ENCODE measurements at regions not wholly inside any gene's neighbourhood (a gene's known extent, or its start where the extent isn't known, plus 50 kb on each side); places are given as distances from the start of the nearest gene placed in this dataset.
"Not testable (repeated sequence)": the region's sequence is repeated elsewhere in the genome, so short reads cannot be mapped to it uniquely, and the experiment has no call there.

DNA sequence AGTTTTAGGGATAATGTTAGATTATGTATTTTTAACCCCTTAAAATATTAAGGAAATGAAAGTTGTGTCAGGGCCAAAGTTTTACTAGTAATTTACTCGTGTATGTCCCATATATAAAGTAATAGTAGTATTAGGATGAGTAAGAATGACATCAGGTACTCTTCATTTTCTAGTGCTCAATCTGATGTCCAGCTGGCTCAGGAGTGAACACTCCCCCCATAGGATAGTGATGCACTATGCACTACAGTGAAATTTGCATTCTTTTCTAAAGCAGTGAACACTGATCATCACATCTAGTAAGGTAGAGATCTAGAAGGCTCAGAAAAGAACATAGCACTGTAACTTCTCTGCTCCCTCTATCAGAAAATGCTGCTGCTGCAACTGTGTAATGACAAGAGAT is 409.7 kb downstream of the GLUD2 start:
- no peak for DNase-seq

- no peak for DNase-seq
Observed at GRCh38 chrX:121479406-121479805, 432.0 kb downstream of the GLUD2 start.

- no peak for DNase-seq
Observed at GRCh38 chrX:121496966-121497365, 449.6 kb downstream of the GLUD2 start.

- no peak for DNase-seq
Observed at GRCh38 chrX:121504153-121504552, 456.7 kb downstream of the GLUD2 start.

GRCh38 chrX:121546317-121546716 is 498.9 kb downstream of the GLUD2 start:
- no peak for DNase-seq

- DNase-seq = no peak
Observed at GRCh38 chrX:121558886-121559285, 511.5 kb downstream of the GLUD2 start.

DNA sequence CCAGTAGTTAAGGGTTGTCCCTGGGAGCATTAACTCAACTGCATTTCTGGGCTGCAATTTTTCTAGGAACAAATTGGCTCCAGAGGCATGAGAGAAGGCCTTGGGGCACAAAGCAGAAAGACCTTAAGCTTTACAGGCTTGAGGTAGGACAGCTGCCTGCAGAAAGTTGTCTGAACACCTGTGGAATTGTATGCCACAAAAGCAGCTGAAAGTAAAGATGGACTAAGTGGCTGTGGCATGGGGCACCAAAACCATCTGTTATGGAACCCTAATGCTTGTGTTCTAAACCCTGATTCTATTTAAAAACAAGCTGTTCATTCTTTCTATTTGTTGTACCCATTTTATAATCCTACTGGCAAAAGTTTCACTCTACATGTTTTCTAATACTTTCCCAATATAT is 515.2 kb downstream of the GLUD2 start:
- DNase-seq = no peak

DNA sequence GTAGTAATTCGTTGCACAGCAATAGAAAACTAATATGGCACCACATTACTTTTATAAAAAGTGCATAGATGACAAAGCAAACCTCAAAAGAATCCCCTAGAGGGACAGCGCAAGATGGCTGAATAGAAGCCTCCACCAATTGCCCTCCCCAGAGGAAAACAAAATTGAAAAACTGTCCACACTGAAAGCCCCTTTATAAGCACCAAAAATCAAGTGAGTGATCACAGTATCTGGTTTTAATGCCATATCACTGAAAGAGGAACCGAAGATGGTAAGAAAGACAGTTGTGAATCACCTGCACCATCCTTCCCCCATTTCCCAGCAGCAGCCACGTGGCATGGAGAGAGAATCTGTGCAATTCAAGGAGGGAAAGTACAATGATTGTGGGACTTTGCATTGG is 522.2 kb downstream of the GLUD2 start:
- DNase-seq = no peak

GRCh38 chrX:121570072-121570841 is 522.8 kb downstream of the GLUD2 start:
- DNase-seq = no peak

DNA sequence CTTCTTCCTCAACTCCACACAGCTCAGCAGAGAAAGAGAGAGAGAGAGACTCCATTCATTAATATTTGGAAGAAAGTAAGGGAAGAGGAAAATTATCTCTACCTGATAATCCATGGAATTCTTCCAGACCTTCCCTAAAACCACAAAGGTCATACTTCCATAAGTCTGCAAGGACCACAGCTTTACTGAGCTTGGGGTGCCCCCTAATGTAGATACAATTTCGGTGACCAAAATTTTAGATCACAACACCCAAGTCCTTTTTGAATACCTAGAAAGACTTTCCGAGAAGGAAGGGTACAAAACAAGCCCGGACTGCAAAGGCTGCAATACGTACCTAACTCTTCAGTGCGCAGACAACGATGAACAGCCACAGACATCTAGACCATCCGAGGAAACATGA is 523.9 kb downstream of the GLUD2 start:
- no peak for DNase-seq

- DNase-seq = not testable (repeated sequence)
Observed at GRCh38 chrX:121574384-121574783, 527.0 kb downstream of the GLUD2 start.

DNA sequence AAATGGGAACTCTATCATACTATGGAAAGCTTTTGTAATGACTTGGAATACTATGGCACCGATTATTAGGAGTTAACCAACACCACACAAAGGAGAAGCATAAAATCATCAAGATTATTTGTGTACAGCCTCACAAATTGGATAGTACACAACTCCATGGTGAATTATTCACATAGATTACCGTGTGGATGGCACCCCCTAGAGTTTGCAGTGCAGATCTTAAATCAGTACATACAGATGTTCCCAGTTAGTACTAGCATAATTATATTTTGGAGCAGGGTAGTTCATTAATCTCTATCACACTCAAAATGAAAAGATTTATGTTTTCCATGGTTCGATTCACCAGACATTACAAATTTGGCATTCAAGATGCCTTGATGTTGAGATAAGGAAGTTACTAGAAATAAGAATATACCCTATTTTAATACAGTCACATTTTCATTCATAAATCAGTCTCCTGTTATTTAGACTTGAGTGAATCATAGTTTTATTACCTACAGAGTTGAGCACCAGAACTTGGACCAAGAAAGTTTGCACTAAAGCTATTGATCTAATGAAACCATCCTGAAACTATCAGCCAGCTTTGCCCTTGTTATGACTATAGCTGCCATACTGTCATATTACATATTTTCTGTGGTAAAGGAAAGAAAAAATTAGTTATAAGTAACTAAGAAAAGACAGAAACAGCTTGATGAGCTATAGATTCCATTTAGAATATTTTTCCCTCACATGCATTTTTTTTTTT is 531.8 kb downstream of the GLUD2 start:
- DNase-seq = no peak

DNA sequence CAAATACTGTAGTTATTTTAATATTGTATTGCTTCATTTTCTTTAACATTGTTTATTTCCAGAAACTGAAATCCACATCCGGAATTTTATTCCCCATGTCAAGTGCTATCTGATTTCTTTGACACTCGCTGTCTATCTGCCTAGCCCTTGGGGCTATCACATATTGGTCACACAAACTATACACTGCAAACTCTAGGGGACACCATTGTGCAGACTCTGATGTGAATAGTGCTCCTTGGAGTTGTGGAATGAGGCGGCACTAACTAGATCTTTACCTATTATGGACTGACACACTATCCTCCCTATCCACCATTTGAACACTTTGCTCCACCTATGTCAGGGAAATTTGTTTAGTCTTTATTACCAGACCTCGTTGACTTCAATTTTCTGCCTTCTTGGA is 534.5 kb downstream of the GLUD2 start:
- DNase-seq = no peak

GRCh38 chrX:121585626-121586025 is 538.2 kb downstream of the GLUD2 start:
- DNase-seq = no peak

- no peak for DNase-seq
Observed at GRCh38 chrX:121592884-121593283, 545.5 kb downstream of the GLUD2 start.

- no peak for DNase-seq
Observed at GRCh38 chrX:121598356-121598755, 550.9 kb downstream of the GLUD2 start.

GRCh38 chrX:121635141-121635540 is 587.7 kb downstream of the GLUD2 start:
- no peak for DNase-seq

GRCh38 chrX:121639781-121640180 is 592.4 kb downstream of the GLUD2 start:
- DNase-seq = no peak

DNA sequence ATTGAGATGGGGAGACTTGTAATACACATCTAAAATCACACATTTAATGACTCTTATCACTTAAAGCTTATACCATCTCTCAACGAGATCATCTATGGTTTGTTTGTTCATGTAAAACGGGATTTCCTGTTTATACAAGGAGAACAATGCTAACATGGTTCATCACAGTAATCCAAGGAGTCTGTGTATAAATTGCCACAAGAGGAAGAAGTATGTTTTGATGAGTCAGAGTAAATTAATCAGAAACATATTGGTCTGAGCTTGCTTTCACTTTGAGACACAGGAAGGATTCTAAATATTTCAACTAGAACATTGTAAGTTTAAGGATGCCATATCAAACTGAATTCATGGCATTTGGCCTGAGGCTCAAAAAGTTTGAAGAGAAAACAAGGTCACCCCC is 594.1 kb downstream of the GLUD2 start:
- DNase-seq = no peak

DNA sequence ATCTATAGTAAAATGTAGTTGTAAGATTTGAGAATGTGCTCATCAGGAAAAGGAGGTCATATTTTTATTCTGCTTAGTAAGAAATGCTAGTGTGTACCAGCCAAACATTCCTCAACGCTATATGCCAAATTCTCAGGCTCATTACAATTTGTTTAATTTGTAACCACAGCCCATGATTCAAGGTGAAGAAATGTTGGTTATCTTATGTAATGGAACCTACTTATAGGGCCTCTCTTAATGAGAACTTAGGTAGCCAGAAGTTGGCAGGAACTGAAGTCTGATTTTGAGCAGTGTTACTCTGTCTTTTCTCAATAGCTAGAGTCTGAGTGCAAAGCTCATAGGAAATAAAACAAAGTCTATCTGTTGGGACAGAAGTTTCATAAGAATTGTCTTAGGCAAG is 595.0 kb downstream of the GLUD2 start:
- no peak for DNase-seq

GRCh38 chrX:121649417-121649816 is 602.0 kb downstream of the GLUD2 start:
- DNase-seq = no peak

DNA sequence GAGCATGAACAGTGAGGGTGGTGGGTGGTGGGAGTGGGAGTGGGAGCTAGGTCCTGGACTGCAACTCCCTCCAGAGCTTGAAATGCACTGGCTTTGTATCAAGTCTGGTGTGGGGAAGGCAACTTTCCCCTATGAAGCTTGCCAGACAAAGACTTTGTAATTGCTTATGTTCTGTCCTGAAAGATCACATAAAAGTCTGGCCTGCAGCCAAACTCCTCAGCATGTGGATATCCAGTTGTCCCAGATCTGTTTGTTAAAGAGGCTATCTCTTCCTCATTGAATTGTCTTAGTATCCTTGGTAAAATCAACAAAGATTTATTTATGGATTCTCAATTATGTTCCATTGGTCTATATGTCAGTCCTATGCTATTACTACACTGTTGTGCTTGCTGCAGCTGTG is 607.9 kb downstream of the GLUD2 start:
- DNase-seq = no peak

GRCh38 chrX:121666171-121666570 is 618.8 kb downstream of the GLUD2 start:
- DNase-seq = no peak

DNA sequence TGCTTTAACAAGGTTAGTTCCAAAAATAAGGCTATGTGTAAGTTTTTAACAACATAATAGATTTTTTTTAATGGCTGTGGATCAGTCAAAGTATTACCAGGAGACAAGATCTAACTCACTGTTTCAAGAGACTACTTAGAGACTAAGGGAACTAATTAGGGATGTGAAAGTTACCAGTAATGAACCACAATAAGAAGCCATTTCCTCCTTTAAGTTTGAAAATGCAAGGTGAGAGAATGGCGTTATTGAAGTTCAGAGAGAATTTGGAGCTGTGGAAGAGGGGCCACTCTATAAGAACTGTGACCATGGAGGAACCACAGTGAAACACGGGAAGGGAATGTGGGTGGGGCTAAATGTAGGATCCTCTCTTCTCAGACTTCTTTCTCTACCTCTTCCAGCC is 624.2 kb downstream of the GLUD2 start:
- DNase-seq = no peak

- DNase-seq = not testable (repeated sequence)
Observed at GRCh38 chrX:121709236-121709635, 661.8 kb downstream of the GLUD2 start.

Data from DMS 273 treated with DMSO at 0.1 percent for 48 hours (cell line).